OCI-LY3 (cell line): ENCODE measurements at regions not wholly inside any gene's neighbourhood (a gene's known extent, or its start where the extent isn't known, plus 50 kb on each side); places are given as distances from the start of the nearest gene placed in this dataset.

ENCODE experiments used
- H2AFZ ChIP-seq: fragments of 200-600, 300-600 bp; shearing (Covaris generic); 2 replicates; pipeline ENCODE4 v1.6.0; 2014; ENCODE audit warnings: antibody characterized with exemption, low read depth, low read length
- H3K27ac ChIP-seq: fragments of 200-600, 300-600 bp; sonication (generic); 2 replicates; pipeline ENCODE4 v1.5.1; 2014; ENCODE audit warnings: mild to moderate bottlenecking, low read length, moderate library complexity, mixed read lengths
- H3K27me3 ChIP-seq: fragments of 200-600, 300-600 bp; sonication (generic); 2 replicates; pipeline ENCODE4 v1.6.1; 2014; ENCODE audit warnings: low read depth, low read length, mixed read lengths
- H3K36me3 ChIP-seq: fragments of 200-600, 300-600 bp; sonication (generic); replicated peaks from 2 replicates; pipeline ENCODE3; 2014; ENCODE audit warnings: low read depth, low read length, mixed read lengths
- H3K4me1 ChIP-seq: fragments of 300-600, 200-600 bp; sonication (generic); 2 replicates; pipeline ENCODE4 v1.6.1; 2014; ENCODE audit warnings: low read length, mixed read lengths
- H3K4me2 ChIP-seq: fragments of 200-600, 300-600 bp; sonication (generic); 2 replicates; pipeline ENCODE4 v1.6.1; 2014; ENCODE audit warnings: low read length, mixed read lengths
- H3K4me3 ChIP-seq: fragments of 300-600, 200-600 bp; sonication (generic); 2 replicates; pipeline ENCODE4 v1.5.1; 2014; ENCODE audit warnings: antibody characterized with exemption, mild to moderate bottlenecking, low read length, moderate library complexity
- H3K79me2 ChIP-seq: fragments of 300-600, 200-600 bp; shearing (Covaris generic); 2 replicates; pipeline ENCODE4 v1.6.1; 2014; ENCODE audit warnings: mild to moderate bottlenecking, low read length, mixed read lengths
- H3K9ac ChIP-seq: fragments of 300-600, 200-600 bp; shearing (Covaris generic); 2 replicates; pipeline ENCODE4 v1.6.0; 2014; ENCODE audit warnings: mild to moderate bottlenecking, low read length, moderate library complexity
- H3K9me3 ChIP-seq: fragments of 200-600, 300-600 bp; shearing (Covaris generic); 2 replicates; pipeline ENCODE4 v1.6.1; 2014; ENCODE audit warnings: low read length, mixed read lengths; ENCODE audit not compliant: insufficient read depth
- H4K20me1 ChIP-seq: fragments of 200-600, 300-600 bp; sonication (generic); 2 replicates; pipeline ENCODE4 v1.6.1; 2016; ENCODE audit warnings: low read length, mixed read lengths; ENCODE audit not compliant: insufficient read depth
- CTCF ChIP-seq: fragments of 200-600, 300-600 bp; sonication (generic); IDR thresholded peaks from 2 replicates; pipeline ENCODE4 v1.5.1; 2014; ENCODE audit warnings: antibody characterized with exemption, low read length, low read depth
- EZH2phosphoT487 ChIP-seq: fragments of 200-600 bp; shearing (Covaris generic); IDR thresholded peaks from 2 replicates; pipeline ENCODE4 v1.6.1; 2018; ENCODE audit warnings: antibody characterized with exemption, mixed run types, low read depth

- Histone ChIP-seq H3K9me3 (no peaks in the 10 kb centered on the region), H4K20me1 (no peaks in the 10 kb centered on the region), H3K4me2 (no peak overlapping the region), H3K36me3 (no peaks in the 10 kb centered on the region), H3K4me1 (no peaks in the 10 kb centered on the region), H3K27ac (no peak overlapping the region), H2AFZ (no peak overlapping the region), H3K27me3 (no peaks in the 10 kb centered on the region), H3K79me2 (no peaks in the 10 kb centered on the region), H3K9ac (no peak overlapping the region), H3K4me3 (no peak overlapping the region)
- TF ChIP-seq EZH2phosphoT487 (no peak), CTCF (no peak)
These were observed 50.4 kb upstream of the ELOVL6 start for GRCh38 chr4:110248831-110249253.
